ENCODE measurements at regions not wholly inside any gene's neighbourhood (a gene's known extent, or its start where the extent isn't known, plus 50 kb on each side); places are given as distances from the start of the nearest gene placed in this dataset.

- no peak for DNase-seq (ENCODE audit: low spot score)
Observed at GRCh38 chr1:4045397-4046010, 145.4 kb upstream of the C1orf174 start.

GRCh38 chr1:4046836-4047461 lies 146.9 kb upstream of the C1orf174 start:
- no peak for DNase-seq (ENCODE audit: low spot score)

- no peak for DNase-seq (ENCODE audit: low spot score)
Observed at GRCh38 chr1:4047666-4048065, 147.6 kb upstream of the C1orf174 start.

- peak; percentile 52 for DNase-seq (ENCODE audit: low spot score)
Observed at GRCh38 chr1:4048076-4048475, 148.0 kb upstream of the C1orf174 start.

- DNase-seq (ENCODE audit: low spot score) = no peak
Observed at GRCh38 chr1:4048921-4049320, 148.8 kb upstream of the C1orf174 start.

- no peak for DNase-seq (ENCODE audit: low spot score)
Observed at GRCh38 chr1:4050998-4051397, 150.9 kb upstream of the C1orf174 start.

GRCh38 chr1:4052657-4053056 lies 152.6 kb upstream of the C1orf174 start:
- DNase-seq (ENCODE audit: low spot score) = no peak

GRCh38 chr1:4053160-4053748 lies 153.2 kb upstream of the C1orf174 start:
- no peak for DNase-seq (ENCODE audit: low spot score)

- no peak for DNase-seq (ENCODE audit: low spot score)
Observed at GRCh38 chr1:4053774-4054173, 153.7 kb upstream of the C1orf174 start.

- DNase-seq (ENCODE audit: low spot score) = no peak
Observed at GRCh38 chr1:4055294-4055967, 155.4 kb upstream of the C1orf174 start.

- DNase-seq (ENCODE audit: low spot score) = no peak
Observed at GRCh38 chr1:4056422-4056821, 156.3 kb upstream of the C1orf174 start.

- DNase-seq (ENCODE audit: low spot score) = no peak
Observed at GRCh38 chr1:4056989-4057388, 156.9 kb upstream of the C1orf174 start.

GRCh38 chr1:4057603-4058002 lies 157.5 kb upstream of the C1orf174 start:
- DNase-seq (ENCODE audit: low spot score) = no peak

GRCh38 chr1:4058122-4058521 lies 158.1 kb upstream of the C1orf174 start:
- DNase-seq (ENCODE audit: low spot score) = no peak

GRCh38 chr1:4058706-4059105 lies 158.6 kb upstream of the C1orf174 start:
- no peak for DNase-seq (ENCODE audit: low spot score)

- DNase-seq (ENCODE audit: low spot score) = no peak
Observed at GRCh38 chr1:4059270-4059669, 159.2 kb upstream of the C1orf174 start.

GRCh38 chr1:4060850-4061249 lies 160.8 kb upstream of the C1orf174 start:
- no peak for DNase-seq (ENCODE audit: low spot score)

- no peak for DNase-seq (ENCODE audit: low spot score)
Observed at GRCh38 chr1:4061521-4062031, 161.5 kb upstream of the C1orf174 start.

- DNase-seq (ENCODE audit: low spot score) = no peak
Observed at GRCh38 chr1:4062041-4062440, 162.0 kb upstream of the C1orf174 start.

GRCh38 chr1:4062560-4062959 lies 162.5 kb upstream of the C1orf174 start:
- no peak for DNase-seq (ENCODE audit: low spot score)

GRCh38 chr1:4062992-4063391 lies 162.9 kb upstream of the C1orf174 start:
- DNase-seq (ENCODE audit: low spot score) = no peak

- no peak for DNase-seq (ENCODE audit: low spot score)
Observed at GRCh38 chr1:4063516-4063915, 163.4 kb upstream of the C1orf174 start.
